HepG2 (cell line): ENCODE measurements at regions not wholly inside any gene's neighbourhood (a gene's known extent, or its start where the extent isn't known, plus 50 kb on each side); places are given as distances from the start of the nearest gene placed in this dataset.

Experiments
- ATAC-seq: fragments of 200-7000 bp; cut with Tn5 transposase; 3 replicates; pipeline ENCODE4 v1.9.1; 2020; ENCODE audit warnings: mild to moderate bottlenecking, moderate library complexity
- BruUV-seq: library from RNA; stranded (reverse); fragments of 400-500 nt; replicated peaks from 2 replicates; lab custom pipeline; 2021; lab: Mats Ljungman, UMichigan
- CTCF ChIA-PET: fragments of 300-600 bp; formaldehyde crosslinking; extraction: SDS; loops from one replicate; lab custom pipeline; 2021; ENCODE audit warnings: low total read pairs, inconsistent platforms, low intra/inter-chr PET ratio; lab: Yijun Ruan, JAX
- POLR2A ChIA-PET: fragments of 350-600 bp; sonication (Branson Sonifier 250); formaldehyde crosslinking; loops from one replicate; lab custom pipeline; 2020; ENCODE audit warnings: antibody characterized with exemption, inconsistent platforms; lab: Yijun Ruan, JAX
- DNase-seq: peaks from one replicate; pipeline ENCODE4 v3.0.0-alpha.2; 2015; ENCODE audit warnings: low spot score
- FAIRE-seq: peaks from 3 replicates; lab custom pipeline; 2011; peaks lifted over from hg19 to GRCh38; lab: Jason Lieb, UNC
- H2AFZ ChIP-seq: one replicate; pipeline ENCODE4 v1.6.1; 2011; ENCODE audit warnings: low read length, inconsistent platforms
- H3K27ac ChIP-seq: fragments of 300-600 bp; 3 replicates; pipeline ENCODE4 v1.8.0; 2011; ENCODE audit warnings: mixed run types, mild to moderate bottlenecking, mixed read lengths, low read length, inconsistent platforms; ENCODE audit not compliant: insufficient read depth; ENCODE audit errors: extremely low read length
- H3K27me3 ChIP-seq, 2 experiments: fragments of 200-600 bp in 1 of 2; 2 replicates in 1 of 2; 3 replicates in 1 of 2; pipeline versions ENCODE4 v1.6.0 to v1.8.0; 2011; ENCODE audit warnings: low read length in 2 of 2, mild to moderate bottlenecking in 2 of 2, moderate library complexity in 2 of 2, inconsistent platforms in 1 of 2; ENCODE audit not compliant: insufficient read depth in 2 of 2, control insufficient read depth in 1 of 2
- H3K36me3 ChIP-seq, 2 experiments: fragments of 200-600 bp in 1 of 2; replicated peaks in 1 of 2; 2 replicates in 1 of 2; 3 replicates in 1 of 2; pipeline versions ENCODE4 v1.5.1 to v1.8.0; 2011; ENCODE audit warnings: low read length in 2 of 2, inconsistent platforms in 1 of 2; ENCODE audit not compliant: insufficient read depth in 2 of 2, control insufficient read depth in 1 of 2
- H3K4me1 ChIP-seq: 2 replicates; pipeline ENCODE4 v1.5.1; 2012; ENCODE audit warnings: low read length, inconsistent platforms; ENCODE audit not compliant: insufficient read depth
- H3K4me2 ChIP-seq: 2 replicates; pipeline ENCODE4 v1.6.0; 2011; ENCODE audit warnings: low read depth, low read length, inconsistent platforms
- H3K4me3 ChIP-seq, 3 experiments: fragments of 200-600 bp in 1 of 3; sonication (generic), shearing (Covaris generic) in 1 of 3; replicated peaks in 1 of 3; 2 replicates each; pipeline ENCODE4 v1.5.1; 2011 to 2016; ENCODE audit warnings: low read length in 3 of 3, inconsistent platforms in 2 of 3, low read depth in 2 of 3, mild to moderate bottlenecking in 2 of 3, control low read depth in 1 of 3, mixed read lengths in 1 of 3; ENCODE audit not compliant: insufficient read depth in 1 of 3
- H3K79me2 ChIP-seq: one replicate; pipeline ENCODE4 v1.6.1; 2011; ENCODE audit warnings: low read length, inconsistent platforms; ENCODE audit not compliant: insufficient read depth
- H3K9ac ChIP-seq: 2 replicates; pipeline ENCODE4 v1.6.0; 2011; ENCODE audit warnings: mild to moderate bottlenecking, low read depth, low read length, inconsistent platforms; ENCODE audit not compliant: insufficient read depth
- H3K9me3 ChIP-seq: 2 replicates; pipeline ENCODE4 v1.5.1; 2012; ENCODE audit warnings: mild to moderate bottlenecking, low read length
- H4K20me1 ChIP-seq: 2 replicates; pipeline ENCODE4 v1.6.0; 2011; ENCODE audit warnings: inconsistent platforms, mild to moderate bottlenecking, low read length, moderate library complexity; ENCODE audit not compliant: insufficient read depth
- BCL3 ChIP-seq: sonication (generic); formaldehyde crosslinking; IDR thresholded peaks from 2 replicates; pipeline ENCODE4 v1.5.1; 2020; ENCODE audit warnings: mild to moderate bottlenecking, missing genetic modification reagents, moderate library complexity
- FOXC1 ChIP-seq: sonication (generic); formaldehyde crosslinking; IDR thresholded peaks from 2 replicates; pipeline ENCODE4 v1.8.0; 2022; ENCODE audit warnings: mild to moderate bottlenecking, missing genetic modification reagents, borderline replicate concordance
- ISX ChIP-seq: sonication (generic); formaldehyde crosslinking; conservative IDR thresholded peaks from 2 replicates; pipeline ENCODE4 v1.5.0; 2020; ENCODE audit warnings: missing genetic modification reagents
- MXD4 ChIP-seq: IDR thresholded peaks from 2 replicates; pipeline ENCODE4 v1.6.1; 2016; ENCODE audit warnings: mild to moderate bottlenecking, missing biosample characterization, missing genetic modification reagents
- NFKBIZ ChIP-seq: IDR thresholded peaks from 2 replicates; pipeline ENCODE4 v1.6.1; 2018; ENCODE audit warnings: missing genetic modification reagents, missing compliant biosample characterization
- POLR2AphosphoS5 ChIP-seq: IDR thresholded peaks from 2 replicates; pipeline ENCODE4 v1.6.1; 2012; ENCODE audit warnings: low read depth, low read length
- SKI ChIP-seq: fragments of 450-650 bp; IDR thresholded peaks from one replicate; pipeline ENCODE4 v1.6.1; 2018; ENCODE audit warnings: mild to moderate bottlenecking; ENCODE audit not compliant: partially characterized antibody
- ZNF569 ChIP-seq: sonication (generic); formaldehyde crosslinking; IDR thresholded peaks from 2 replicates; pipeline ENCODE4 v1.5.0; 2020; ENCODE audit warnings: mild to moderate bottlenecking, missing genetic modification reagents, moderate library complexity, borderline replicate concordance
- WGBS: methylation state at CpG from one replicate; pipeline ENCODE4 v1.1.6; 2017; ENCODE audit warnings: low lambda C conversion rate; 5-methylcytosine and 5-hydroxymethylcytosine counted together
- in situ Hi-C: cut with HindIII; loops from 2 replicates; pipeline ENCODE4 v1.10.0; 2017; ENCODE audit warnings: low pct_unique_long_range_greater_than_20kb; ENCODE audit not compliant: extremely low pct_ligation_motif_present
- intact Hi-C: fragments of 100-400 bp; cut with micrococcal nuclease; formaldehyde crosslinking; loops from one replicate; pipeline ENCODE4 v1.10.0; 2022; ENCODE audit not compliant: unreplicated experiment
- TF ChIP-seq, protein P1 (sequence below): sonication (generic); formaldehyde crosslinking; IDR thresholded peaks from 2 replicates; pipeline ENCODE4 v1.4.0; 2020; ENCODE audit warnings: missing genetic modification reagents

DNA sequence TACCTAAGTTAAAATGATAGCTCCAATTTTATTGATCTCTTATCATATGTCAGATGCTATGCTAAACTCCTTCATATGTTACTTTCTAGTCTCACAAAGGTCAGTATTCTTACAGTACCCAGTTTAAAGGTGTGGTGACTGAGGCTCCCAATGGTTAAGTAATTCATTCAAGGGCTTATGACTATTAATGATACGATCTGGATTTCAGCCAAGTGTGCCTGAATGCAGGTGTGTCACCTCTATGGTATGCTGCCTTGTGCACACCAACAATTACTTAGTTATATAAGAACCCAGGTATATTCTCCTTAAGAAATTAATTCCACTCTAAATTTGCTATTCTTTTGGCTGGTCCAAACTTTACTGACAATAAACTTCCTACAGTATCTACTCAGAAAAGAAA is 84.6 kb upstream of the TRPC4 start:
- DNase-seq, result no peak
- Histone ChIP-seq H3K79me2 (no peaks in the 10 kb centered on the region), H3K36me3 (no peaks in the 10 kb centered on the region)
- TF ChIP-seq, protein P1, sequence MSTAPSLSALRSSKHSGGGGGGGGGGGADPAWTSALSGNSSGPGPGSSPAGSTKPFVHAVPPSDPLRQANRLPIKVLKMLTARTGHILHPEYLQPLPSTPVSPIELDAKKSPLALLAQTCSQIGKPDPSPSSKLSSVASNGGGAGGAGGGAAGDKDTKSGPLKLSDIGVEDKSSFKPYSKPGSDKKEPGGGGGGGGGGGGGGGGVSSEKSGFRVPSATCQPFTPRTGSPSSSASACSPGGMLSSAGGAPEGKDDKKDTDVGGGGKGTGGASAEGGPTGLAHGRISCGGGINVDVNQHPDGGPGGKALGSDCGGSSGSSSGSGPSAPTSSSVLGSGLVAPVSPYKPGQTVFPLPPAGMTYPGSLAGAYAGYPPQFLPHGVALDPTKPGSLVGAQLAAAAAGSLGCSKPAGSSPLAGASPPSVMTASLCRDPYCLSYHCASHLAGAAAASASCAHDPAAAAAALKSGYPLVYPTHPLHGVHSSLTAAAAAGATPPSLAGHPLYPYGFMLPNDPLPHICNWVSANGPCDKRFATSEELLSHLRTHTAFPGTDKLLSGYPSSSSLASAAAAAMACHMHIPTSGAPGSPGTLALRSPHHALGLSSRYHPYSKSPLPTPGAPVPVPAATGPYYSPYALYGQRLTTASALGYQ (CRISPR knock-in tag), result no peak
- TF ChIP-seq NFKBIZ, result no peak
- TF ChIP-seq BCL3, result no peak
- TF ChIP-seq, all 625 proteins: peak for 0
- intact Hi-C loops (no loop called here), in situ Hi-C loops (no loop called here)
- H3K27me3 ChIP-seq, result no peaks in the 10 kb centered on the region
- H3K9ac ChIP-seq, result no peak overlapping the region
- no peaks in the 10 kb centered on the region for H3K4me1 ChIP-seq
- no peaks in the 10 kb centered on the region for H3K9me3 ChIP-seq
- no peak overlapping the region for H3K4me2 ChIP-seq
- POLR2A ChIA-PET, result no interaction called here
- H3K27ac ChIP-seq, result no peak overlapping the region
- WGBS, result 0% methylated on average over 1 of the region's 1 CpG
- ATAC-seq, result no peak
- no TSS peak for BruUV-seq
- H4K20me1 ChIP-seq, result no peaks in the 10 kb centered on the region
- FAIRE-seq, result no peak
- no peak overlapping the region for H3K4me3 ChIP-seq
- no peak overlapping the region for H2AFZ ChIP-seq
- CTCF ChIA-PET, result no interaction called here

- ChIA-PET POLR2A (no interaction called here), CTCF (no interaction called here)
- Histone ChIP-seq H3K4me1 (no peaks in the 10 kb centered on the region), H3K79me2 (no peaks in the 10 kb centered on the region), H3K9ac (no peak overlapping the region), H3K27ac (no peak overlapping the region), H3K27me3 (no peaks in the 10 kb centered on the region), H3K4me2 (no peak overlapping the region), H3K36me3 (no peaks in the 10 kb centered on the region), H4K20me1 (no peaks in the 10 kb centered on the region), H2AFZ (no peak overlapping the region), H3K9me3 (no peaks in the 10 kb centered on the region), H3K4me3 (no peak overlapping the region)
- ATAC-seq (no peak), FAIRE-seq (no peak), DNase-seq (no peak)
- intact Hi-C loops, result no loop called here
- no TSS peak for BruUV-seq
- TF ChIP-seq MXD4 (no peak), POLR2AphosphoS5 (no peak), FOXC1 (CRISPR knock-in tag) (no peak), SKI (no peak), ISX (CRISPR knock-in tag) (no peak), ZNF569 (no peak)
- in situ Hi-C loops, result no loop called here
Measured at GRCh38 chr13:37953696-37954095, 84.1 kb upstream of the TRPC4 start.
